ENCODE measurements at regions not wholly inside any gene's neighbourhood (a gene's known extent, or its start where the extent isn't known, plus 50 kb on each side); places are given as distances from the start of the nearest gene placed in this dataset.
A peak's percentile ranks its signal among the peaks of the same experiment; 100 is the strongest.

- no peak overlapping the region for H3K4me3 ChIP-seq
- H3K36me3 ChIP-seq (ENCODE audit: control insufficient read depth in 4 of 4, insufficient read depth in 4 of 4, low read length in 4 of 4): no peaks in the 10 kb centered on the region
- TF ChIP-seq, protein P1, sequence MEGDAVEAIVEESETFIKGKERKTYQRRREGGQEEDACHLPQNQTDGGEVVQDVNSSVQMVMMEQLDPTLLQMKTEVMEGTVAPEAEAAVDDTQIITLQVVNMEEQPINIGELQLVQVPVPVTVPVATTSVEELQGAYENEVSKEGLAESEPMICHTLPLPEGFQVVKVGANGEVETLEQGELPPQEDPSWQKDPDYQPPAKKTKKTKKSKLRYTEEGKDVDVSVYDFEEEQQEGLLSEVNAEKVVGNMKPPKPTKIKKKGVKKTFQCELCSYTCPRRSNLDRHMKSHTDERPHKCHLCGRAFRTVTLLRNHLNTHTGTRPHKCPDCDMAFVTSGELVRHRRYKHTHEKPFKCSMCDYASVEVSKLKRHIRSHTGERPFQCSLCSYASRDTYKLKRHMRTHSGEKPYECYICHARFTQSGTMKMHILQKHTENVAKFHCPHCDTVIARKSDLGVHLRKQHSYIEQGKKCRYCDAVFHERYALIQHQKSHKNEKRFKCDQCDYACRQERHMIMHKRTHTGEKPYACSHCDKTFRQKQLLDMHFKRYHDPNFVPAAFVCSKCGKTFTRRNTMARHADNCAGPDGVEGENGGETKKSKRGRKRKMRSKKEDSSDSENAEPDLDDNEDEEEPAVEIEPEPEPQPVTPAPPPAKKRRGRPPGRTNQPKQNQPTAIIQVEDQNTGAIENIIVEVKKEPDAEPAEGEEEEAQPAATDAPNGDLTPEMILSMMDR (IDR thresholded peaks at IDR 0.05; ENCODE audit: control extremely low read depth, extremely low read depth): no peak
- DNase-seq (peak; percentile 28 to 74 (median 72)), ATAC-seq (ENCODE audit: insufficient read depth, low FRiP score) (no peak)
- H3K27me3 ChIP-seq (ENCODE audit: control insufficient read depth in 3 of 3, insufficient read depth in 3 of 3, low read length in 2 of 3): no peaks in the 10 kb centered on the region
- H3K9me3 ChIP-seq (ENCODE audit: control insufficient read depth in 4 of 4, insufficient read depth in 3 of 4, low read length in 3 of 4): peaks cover 0 to 2% (median 0%) of the 10 kb centered on the region in 4 donors
- no peak overlapping the region for H3K27ac ChIP-seq (ENCODE audit: low read depth in 1 of 2, low read length in 1 of 2)
- peaks cover 0 to 15% (median 0%) of the 10 kb centered on the region in 5 donors for H3K4me1 ChIP-seq (ENCODE audit: control insufficient read depth in 5 of 5, insufficient read depth in 5 of 5, low read length in 5 of 5)
- no peak overlapping the region for H3K9ac ChIP-seq (ENCODE audit: insufficient read depth in 1 of 2, low read length in 2 of 2)
- WGBS, 2 donors: 22 to 24% methylated on average over 8 of the region's 8 CpGs
Observed at GRCh38 chr16:79328402-79329165, 272.0 kb downstream of the MAF start.

DNA sequence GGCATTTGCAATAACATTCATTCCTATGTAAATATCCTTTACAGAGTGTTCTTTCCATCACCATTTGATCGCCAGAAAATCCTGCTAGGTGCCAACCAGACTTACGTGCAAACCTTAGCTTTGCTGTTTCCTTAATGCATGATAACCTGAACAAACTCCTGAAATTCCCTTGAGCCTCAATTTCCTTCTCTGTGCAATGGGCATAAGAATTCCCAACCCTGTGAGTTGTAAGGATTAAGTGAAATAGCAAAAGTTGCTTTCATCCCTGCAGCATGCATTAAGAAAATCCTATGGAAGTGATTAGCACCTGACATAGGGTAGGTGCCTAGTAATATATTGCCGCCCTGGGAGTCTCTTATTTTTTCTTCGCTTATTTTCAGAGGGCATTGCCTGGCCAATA lies 272.7 kb downstream of the MAF start:
- Histone ChIP-seq H3K9me3 (ENCODE audit: control insufficient read depth in 4 of 4, insufficient read depth in 3 of 4, low read length in 3 of 4) (peaks cover 0 to 2% (median 0%) of the 10 kb centered on the region in 4 donors), H3K9ac (ENCODE audit: insufficient read depth in 1 of 2, low read length in 2 of 2) (no peak overlapping the region), H3K27me3 (ENCODE audit: control insufficient read depth in 3 of 3, insufficient read depth in 3 of 3, low read length in 2 of 3) (no peaks in the 10 kb centered on the region), H3K36me3 (ENCODE audit: control insufficient read depth in 4 of 4, insufficient read depth in 4 of 4, low read length in 4 of 4) (no peaks in the 10 kb centered on the region), H3K27ac (ENCODE audit: low read depth in 1 of 2, low read length in 1 of 2) (no peak overlapping the region), H3K4me1 (ENCODE audit: control insufficient read depth in 5 of 5, insufficient read depth in 5 of 5, low read length in 5 of 5) (peaks cover 0 to 15% (median 0%) of the 10 kb centered on the region in 5 donors), H3K4me3 (no peak overlapping the region)
- no peak for ATAC-seq (ENCODE audit: insufficient read depth, low FRiP score)
- DNase-seq: no peak
- WGBS, 2 donors: 89 to 90% methylated on average over 4 of the region's 4 CpGs
- TF ChIP-seq, protein P1 (IDR thresholded peaks at IDR 0.05; ENCODE audit: control extremely low read depth, extremely low read depth): no peak

- no peak for DNase-seq
- Histone ChIP-seq H3K4me3 (no peak overlapping the region), H3K9me3 (ENCODE audit: control insufficient read depth in 4 of 4, insufficient read depth in 3 of 4, low read length in 3 of 4) (peaks cover 0 to 2% (median 0%) of the 10 kb centered on the region in 4 donors), H3K4me1 (ENCODE audit: control insufficient read depth in 5 of 5, insufficient read depth in 5 of 5, low read length in 5 of 5) (peaks cover 0 to 15% (median 0%) of the 10 kb centered on the region in 5 donors), H3K27ac (ENCODE audit: low read depth in 1 of 2, low read length in 1 of 2) (no peak overlapping the region), H3K36me3 (ENCODE audit: control insufficient read depth in 4 of 4, insufficient read depth in 4 of 4, low read length in 4 of 4) (no peaks in the 10 kb centered on the region), H3K27me3 (ENCODE audit: control insufficient read depth in 3 of 3, insufficient read depth in 3 of 3, low read length in 2 of 3) (no peaks in the 10 kb centered on the region), H3K9ac (ENCODE audit: insufficient read depth in 1 of 2, low read length in 2 of 2) (no peak overlapping the region)
- ATAC-seq (ENCODE audit: insufficient read depth, low FRiP score): no peak
- TF ChIP-seq, protein P1 (IDR thresholded peaks at IDR 0.05; ENCODE audit: control extremely low read depth, extremely low read depth): no peak
- 79% methylated on average over 3 of the region's 3 CpGs for WGBS, 2 donors
Observed at GRCh38 chr16:79326549-79326948, 274.0 kb downstream of the MAF start.

Measured in lung (tissue), 11 donors.